HFF-Myc (cell line): ENCODE measurements at regions not wholly inside any gene's neighbourhood (a gene's known extent, or its start where the extent isn't known, plus 50 kb on each side); places are given as distances from the start of the nearest gene placed in this dataset.
A peak's percentile ranks its signal among the peaks of the same experiment; 100 is the strongest.
"Not testable (repeated sequence)": the region's sequence is repeated elsewhere in the genome, so short reads cannot be mapped to it uniquely, and the experiment has no call there.

Experiments
- DNase-seq: peaks from one replicate; pipeline ENCODE4 v3.0.0-alpha.2; 2011; ENCODE audit warnings: low read depth; ENCODE audit errors: extremely low read depth
- H3K4me3 ChIP-seq: replicated peaks from 2 replicates; pipeline ENCODE4 v1.5.1; 2011; ENCODE audit warnings: low read depth, mild to moderate bottlenecking, control low read depth, low read length
- TF ChIP-seq, protein P1 (sequence below): IDR thresholded peaks from 2 replicates; pipeline ENCODE4 v1.5.1; 2012; ENCODE audit warnings: mild to moderate bottlenecking, low read depth, low read length, control low read depth; ENCODE audit errors: missing control alignments

DNA sequence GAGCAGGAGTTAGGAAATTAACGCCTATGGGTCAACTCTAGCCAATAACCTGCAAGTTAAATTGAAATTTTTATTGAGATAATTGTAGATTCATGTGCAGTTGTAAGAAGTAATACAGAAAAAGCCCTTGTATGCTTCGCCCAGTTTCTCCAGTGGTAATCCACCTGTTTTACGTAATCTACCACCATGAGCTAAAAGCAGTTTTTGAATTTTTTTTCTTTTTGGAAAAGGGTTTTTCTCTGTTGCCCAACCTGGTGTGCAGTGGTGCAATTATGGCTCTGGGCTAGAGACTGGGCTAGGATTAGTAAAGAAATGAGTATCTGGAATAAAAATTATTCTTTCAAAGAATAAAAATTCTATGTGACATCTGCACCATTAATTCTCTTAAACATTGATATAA, 116.2 kb downstream of the ZFP64 start:
- H3K4me3 ChIP-seq = no peak overlapping the region
- TF ChIP-seq, protein P1, sequence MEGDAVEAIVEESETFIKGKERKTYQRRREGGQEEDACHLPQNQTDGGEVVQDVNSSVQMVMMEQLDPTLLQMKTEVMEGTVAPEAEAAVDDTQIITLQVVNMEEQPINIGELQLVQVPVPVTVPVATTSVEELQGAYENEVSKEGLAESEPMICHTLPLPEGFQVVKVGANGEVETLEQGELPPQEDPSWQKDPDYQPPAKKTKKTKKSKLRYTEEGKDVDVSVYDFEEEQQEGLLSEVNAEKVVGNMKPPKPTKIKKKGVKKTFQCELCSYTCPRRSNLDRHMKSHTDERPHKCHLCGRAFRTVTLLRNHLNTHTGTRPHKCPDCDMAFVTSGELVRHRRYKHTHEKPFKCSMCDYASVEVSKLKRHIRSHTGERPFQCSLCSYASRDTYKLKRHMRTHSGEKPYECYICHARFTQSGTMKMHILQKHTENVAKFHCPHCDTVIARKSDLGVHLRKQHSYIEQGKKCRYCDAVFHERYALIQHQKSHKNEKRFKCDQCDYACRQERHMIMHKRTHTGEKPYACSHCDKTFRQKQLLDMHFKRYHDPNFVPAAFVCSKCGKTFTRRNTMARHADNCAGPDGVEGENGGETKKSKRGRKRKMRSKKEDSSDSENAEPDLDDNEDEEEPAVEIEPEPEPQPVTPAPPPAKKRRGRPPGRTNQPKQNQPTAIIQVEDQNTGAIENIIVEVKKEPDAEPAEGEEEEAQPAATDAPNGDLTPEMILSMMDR = no peak
- DNase-seq = no peak

DNA sequence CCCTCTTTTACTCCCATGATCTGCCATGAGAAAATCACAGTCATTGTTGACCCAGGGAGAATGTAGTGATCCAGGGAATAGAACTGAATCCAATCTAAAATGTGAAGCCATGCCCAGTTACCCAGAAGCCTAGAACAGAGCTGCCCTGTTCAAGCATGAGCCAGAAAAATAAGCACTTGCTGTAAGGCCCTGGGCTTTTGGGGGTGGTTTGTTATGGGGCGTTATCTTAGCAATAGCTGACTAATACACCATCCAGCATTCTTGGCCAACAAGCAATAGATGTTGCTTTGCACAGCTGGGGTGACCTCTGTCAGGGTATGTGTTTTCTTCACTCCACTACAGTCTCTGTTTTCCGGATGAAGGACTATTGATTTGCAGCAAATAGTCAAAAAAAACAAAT, 120.4 kb downstream of the ZFP64 start:
- no peak for DNase-seq
- H3K4me3 ChIP-seq = no peak overlapping the region
- TF ChIP-seq, protein P1 = no peak

DNA sequence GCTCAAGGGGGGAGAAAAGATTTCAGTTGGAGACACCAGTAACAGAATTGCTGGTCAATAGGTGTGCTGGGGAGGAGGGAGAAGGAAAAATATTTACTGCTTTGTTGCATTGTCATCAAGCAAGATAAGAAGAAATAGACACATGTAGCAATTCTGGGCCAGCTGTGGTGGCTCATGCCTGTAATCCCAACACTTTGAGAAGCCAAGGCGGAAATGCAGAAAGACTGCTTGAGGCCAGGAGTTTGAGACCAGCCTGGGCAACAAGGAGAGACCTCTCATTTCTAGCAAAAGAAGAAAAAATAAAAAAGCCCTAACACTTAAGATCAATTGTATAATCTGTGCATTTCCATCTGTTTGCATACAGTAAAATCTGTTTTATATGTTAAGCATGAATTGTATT, 126.6 kb downstream of the ZFP64 start:
- no peak for DNase-seq
- no peak overlapping the region for H3K4me3 ChIP-seq
- TF ChIP-seq, protein P1 = no peak

DNA sequence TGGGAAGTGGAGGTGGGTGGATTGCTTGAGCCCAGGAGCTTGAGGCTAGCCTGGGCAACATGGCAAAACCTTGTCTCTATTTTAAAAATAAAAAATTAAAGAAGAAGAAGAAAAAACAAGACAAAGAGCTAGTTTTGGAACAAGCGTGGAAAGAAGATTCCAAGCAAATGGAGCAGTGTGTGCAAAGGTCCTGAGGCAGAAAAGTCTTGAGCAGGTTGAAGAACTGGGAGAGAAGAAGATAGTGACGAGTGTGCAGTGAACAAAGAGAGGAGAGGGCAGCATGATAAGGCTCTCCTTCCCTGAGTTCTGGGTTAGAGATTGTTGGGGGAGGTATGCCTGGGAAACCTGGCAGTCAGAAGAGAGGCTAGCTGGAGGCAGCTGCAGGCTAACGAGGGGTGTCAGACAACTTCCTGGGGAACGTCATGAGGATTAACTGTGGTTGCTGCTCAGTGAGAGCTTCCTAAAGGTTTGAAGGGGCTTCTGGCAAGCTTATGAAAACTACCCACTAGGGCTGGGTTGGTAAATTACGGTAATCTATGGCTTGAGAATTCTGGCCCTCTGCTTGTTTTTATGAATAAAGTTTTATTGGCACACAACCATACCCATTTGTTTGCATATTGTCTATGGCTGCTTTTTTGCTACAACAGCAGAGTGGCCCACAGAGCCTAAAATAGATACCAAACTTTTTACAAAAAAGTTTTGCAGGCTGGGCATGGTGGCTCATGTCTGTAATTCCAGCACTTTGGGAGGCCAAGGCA, 128.9 kb downstream of the ZFP64 start:
- TF ChIP-seq, protein P1 = no peak
- no peak overlapping the region for H3K4me3 ChIP-seq
- no peak for DNase-seq

DNA sequence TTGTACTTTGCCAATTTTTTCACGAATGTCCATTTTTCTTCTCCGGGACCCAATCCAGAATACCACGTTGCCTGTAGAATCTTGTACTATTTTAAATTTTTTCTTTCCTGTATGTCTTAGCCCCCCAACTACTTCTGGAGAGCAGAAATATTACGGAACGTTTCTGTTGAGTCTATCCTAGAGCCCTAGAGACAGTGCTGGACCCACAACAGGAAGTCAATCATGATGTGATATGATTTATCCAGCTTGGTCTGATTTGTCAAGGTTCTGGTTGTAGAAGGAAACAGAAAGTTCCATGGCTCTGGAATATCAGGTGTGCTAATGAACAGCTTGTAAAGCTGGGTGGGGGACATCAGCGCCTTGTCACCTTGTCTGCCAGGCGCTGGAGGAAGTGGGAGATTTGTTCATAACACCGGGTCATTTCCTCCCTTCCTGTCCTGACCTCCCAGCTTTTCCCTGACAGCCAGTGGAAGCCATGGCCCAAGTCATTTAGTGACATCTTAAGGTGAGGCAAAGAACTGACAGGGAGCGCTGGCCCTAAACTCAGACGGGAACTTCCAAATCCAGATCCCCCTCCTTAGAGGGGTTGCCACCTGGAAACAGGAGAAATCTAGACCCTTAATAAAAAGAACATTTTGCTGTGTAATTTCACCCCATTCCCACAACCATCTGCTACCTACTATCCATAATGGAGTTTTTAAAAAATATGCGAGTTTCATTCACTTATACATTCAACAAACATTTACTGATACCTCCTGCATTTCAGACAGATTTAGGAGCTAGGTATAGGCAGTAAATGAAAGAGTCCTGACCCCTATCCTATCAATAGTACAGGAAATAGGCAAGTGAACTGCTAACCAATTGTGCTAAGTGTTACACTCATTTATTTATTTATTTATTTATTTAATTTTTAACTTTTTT, 130.5 kb downstream of the ZFP64 start:
- TF ChIP-seq, protein P1 = peak; percentile 33
- H3K4me3 ChIP-seq = no peak overlapping the region
- DNase-seq = no peak

DNA sequence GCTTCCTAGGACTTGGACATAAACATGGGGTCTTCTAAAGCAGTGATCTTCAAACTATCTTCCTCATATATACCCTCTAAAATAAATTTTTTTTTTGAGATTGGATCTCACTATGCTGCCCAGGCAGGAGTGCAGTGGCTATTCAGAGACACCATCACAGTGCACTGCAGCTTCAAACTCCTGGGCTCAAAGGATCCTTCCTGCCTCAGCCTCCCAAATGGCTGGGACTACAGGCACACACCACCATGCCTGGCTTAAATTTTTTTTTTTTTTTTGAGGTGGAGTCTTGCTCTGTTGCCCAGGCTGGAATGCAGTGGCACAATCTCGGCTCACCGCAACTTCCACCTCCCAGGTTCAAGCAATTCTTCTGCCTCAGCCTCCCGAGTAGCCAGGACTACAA, 134.4 kb downstream of the ZFP64 start:
- DNase-seq, H3K4me3 ChIP-seq: not testable (repeated sequence)

DNA sequence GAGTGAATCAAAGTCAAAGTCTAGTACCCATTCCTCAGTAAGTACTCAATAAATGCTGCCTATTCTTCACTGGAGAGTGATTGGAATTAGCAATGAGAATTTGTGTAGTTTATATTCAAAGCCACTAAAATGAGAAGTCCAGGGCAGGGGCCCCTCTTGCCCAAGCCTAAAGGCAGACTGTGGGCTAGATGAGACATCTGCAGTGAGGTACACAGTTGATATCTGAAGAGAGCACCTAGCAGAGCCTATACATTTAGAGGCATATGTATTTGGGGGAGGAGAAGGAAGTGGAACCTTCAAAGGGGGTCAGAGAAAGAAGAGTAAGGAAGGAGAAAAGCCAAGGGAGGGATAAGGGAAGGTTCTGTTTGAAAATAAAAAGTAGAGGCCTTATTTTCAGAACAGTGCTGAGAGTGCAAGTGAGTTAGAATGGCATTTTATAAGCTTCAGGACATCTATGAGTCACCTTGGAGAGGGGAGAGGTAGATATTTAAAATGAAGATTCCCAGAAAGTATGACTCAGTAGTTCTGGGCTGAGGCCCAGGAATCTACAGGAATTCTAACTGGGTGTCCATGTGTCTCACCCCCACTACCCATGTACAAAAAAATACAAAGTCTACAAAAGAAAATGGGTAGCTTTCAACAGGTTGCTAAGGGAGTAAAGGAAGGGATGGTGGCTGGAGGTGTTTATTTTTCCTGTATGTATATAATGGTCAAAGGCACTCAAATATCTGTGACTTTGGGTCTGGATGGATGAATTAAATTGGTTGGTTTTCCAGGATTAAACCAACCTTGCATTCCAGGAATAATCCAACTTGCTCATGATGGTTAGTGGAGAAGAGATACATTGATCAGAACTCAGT, 135.1 kb downstream of the ZFP64 start:
- no peak overlapping the region for H3K4me3 ChIP-seq
- TF ChIP-seq, protein P1 = no peak
- DNase-seq = peak; percentile 46
